Liver (tissue), 8 donors: ENCODE measurements at regions not wholly inside any gene's neighbourhood (a gene's known extent, or its start where the extent isn't known, plus 50 kb on each side); places are given as distances from the start of the nearest gene placed in this dataset.

Experiments
- DNase-seq: peaks from one replicate; pipeline ENCODE4 v3.0.0-alpha.2; 2017; ENCODE audit warnings: low spot score
- H3K27ac ChIP-seq, 2 donors: one replicate each; pipeline ENCODE4 v1.7.0; 2013; ENCODE audit warnings: inconsistent platforms in 2 of 2, low read length in 2 of 2, control low read depth in 1 of 2, low read depth in 1 of 2, mild to moderate bottlenecking in 1 of 2
- H3K27me3 ChIP-seq, 4 donors: one replicate each; pipeline versions ENCODE4 v1.6.1 to v1.7.0; 2013; ENCODE audit warnings: low read length in 3 of 4, inconsistent platforms in 1 of 4, mild to moderate bottlenecking in 1 of 4, moderate library complexity in 1 of 4; ENCODE audit not compliant: control insufficient read depth in 4 of 4, insufficient read depth in 4 of 4
- H3K36me3 ChIP-seq, 4 donors: one replicate each; pipeline versions ENCODE4 v1.6.1 to v1.7.0; 2013; ENCODE audit warnings: low read length in 3 of 4, mild to moderate bottlenecking in 3 of 4, low read depth in 1 of 4, moderate library complexity in 1 of 4; ENCODE audit not compliant: control insufficient read depth in 4 of 4, insufficient read depth in 3 of 4
- H3K4me1 ChIP-seq, 4 donors: one replicate each; pipeline versions ENCODE4 v1.6.1 to v1.7.0; 2013; ENCODE audit warnings: low read length in 3 of 4, mild to moderate bottlenecking in 3 of 4, moderate library complexity in 1 of 4; ENCODE audit not compliant: control insufficient read depth in 4 of 4, insufficient read depth in 4 of 4
- H3K4me3 ChIP-seq, 3 donors: one replicate each; pipeline versions ENCODE4 v1.6.1 to v1.7.0; 2013; ENCODE audit warnings: low read length in 3 of 3, control low read depth in 1 of 3, low read depth in 1 of 3, mild to moderate bottlenecking in 1 of 3
- H3K9ac ChIP-seq, 2 donors: one replicate each; pipeline ENCODE4 v1.7.0; 2013; ENCODE audit warnings: low read length in 2 of 2, mild to moderate bottlenecking in 2 of 2, moderate library complexity in 2 of 2, control low read depth in 1 of 2, low read depth in 1 of 2
- H3K9me3 ChIP-seq, 4 donors: one replicate each; pipeline versions ENCODE4 v1.6.1 to v1.7.0; 2013; ENCODE audit warnings: low read length in 3 of 4; ENCODE audit not compliant: control insufficient read depth in 4 of 4
- ATF3 ChIP-seq: IDR thresholded peaks from 2 replicates; pipeline ENCODE4 v1.6.1; 2016; ENCODE audit warnings: antibody characterized with exemption
- CTCF ChIP-seq: fragments of 150-350 bp; IDR thresholded peaks from 2 replicates; pipeline ENCODE4 v1.5.1; 2017; ENCODE audit warnings: improper control_type of control experiment, low read depth, low read length; ENCODE audit not compliant: missing input control
- EGR1 ChIP-seq, 2 donors: IDR thresholded peaks; 2 replicates each; pipeline ENCODE4 v1.6.1; 2016 to 2018; ENCODE audit warnings: antibody characterized with exemption in 2 of 2, low read depth in 2 of 2
- FOXA1 ChIP-seq: IDR thresholded peaks from 2 replicates; pipeline ENCODE4 v1.6.1; 2016; ENCODE audit warnings: antibody characterized with exemption
- FOXA2 ChIP-seq: IDR thresholded peaks from 2 replicates; pipeline ENCODE4 v1.6.1; 2016; ENCODE audit warnings: antibody characterized with exemption
- GABPA ChIP-seq, 2 donors: IDR thresholded peaks in 1 of 2; conservative IDR thresholded peaks in 1 of 2; 2 replicates each; pipeline ENCODE4 v1.6.1; 2016; ENCODE audit warnings: antibody characterized with exemption in 2 of 2, mild to moderate bottlenecking in 1 of 2, moderate library complexity in 1 of 2
- HNF4A ChIP-seq, 2 donors: conservative IDR thresholded peaks; 2 replicates each; pipeline ENCODE4 v1.6.1; 2016; ENCODE audit warnings: antibody characterized with exemption in 2 of 2, mild to moderate bottlenecking in 2 of 2
- HNF4G ChIP-seq: IDR thresholded peaks from 2 replicates; pipeline ENCODE4 v1.6.1; 2016; ENCODE audit warnings: antibody characterized with exemption
- JUND ChIP-seq, 2 donors: IDR thresholded peaks; 2 replicates each; pipeline ENCODE4 v1.6.1; 2016; ENCODE audit warnings: antibody characterized with exemption in 2 of 2
- MAX ChIP-seq: IDR thresholded peaks from 2 replicates; pipeline ENCODE4 v1.6.1; 2016; ENCODE audit warnings: antibody characterized with exemption
- REST ChIP-seq: IDR thresholded peaks from 2 replicates; pipeline ENCODE4 v1.6.1; 2016; ENCODE audit warnings: antibody characterized with exemption, mild to moderate bottlenecking
- SP1 ChIP-seq: IDR thresholded peaks from 2 replicates; pipeline ENCODE4 v1.6.1; 2018; ENCODE audit warnings: antibody characterized with exemption, mild to moderate bottlenecking
- TAF1 ChIP-seq: conservative IDR thresholded peaks from 2 replicates; pipeline ENCODE4 v1.6.1; 2016; ENCODE audit warnings: antibody characterized with exemption, mild to moderate bottlenecking
- YY1 ChIP-seq: IDR thresholded peaks from 2 replicates; pipeline ENCODE4 v1.6.1; 2016; ENCODE audit warnings: antibody characterized with exemption, mild to moderate bottlenecking
- WGBS: extraction: QIAGEN DNeasy Blood & Tissue Kit; methylation state at CpG from one replicate; pipeline ENCODE4 v1.1.7; 2013; 5-methylcytosine and 5-hydroxymethylcytosine counted together
- donor health status: healthy.
- donor health status: healthy.
- donor health status: healthy.
- donor health status: healthy.
- donor health status: healthy.

GRCh38 chr7:91692800-91693199 lies 187.7 kb downstream of the MTERF1 start:
- Histone ChIP-seq H3K4me1 (no peaks in the 10 kb centered on the region), H3K9me3 (no peaks in the 10 kb centered on the region), H3K36me3 (no peaks in the 10 kb centered on the region), H3K9ac (no peak overlapping the region), H3K4me3 (no peak overlapping the region), H3K27ac (no peak overlapping the region), H3K27me3 (no peaks in the 10 kb centered on the region)
- DNase-seq, result no peak
- WGBS, result 60% methylated on average over 3 of the region's 3 CpGs
- TF ChIP-seq EGR1 (IDR thresholded peaks at IDR 0.05; ENCODE audit: low read depth in 2 of 2), result no peak
- no peak for TF ChIP-seq HNF4G
- no peak for TF ChIP-seq YY1
- no peak for TF ChIP-seq REST
- no peak for TF ChIP-seq ATF3
- TF ChIP-seq JUND (IDR thresholded peaks at IDR 0.05), result no peak

GRCh38 chr7:91694351-91694841 lies 186.1 kb downstream of the MTERF1 start:
- H3K36me3 ChIP-seq, result no peaks in the 10 kb centered on the region
- H3K4me3 ChIP-seq, result no peak overlapping the region
- WGBS, result 83% methylated on average over 3 of the region's 3 CpGs

More at GRCh38 chr7:91694351-91694841, 186.1 kb downstream of the MTERF1 start:
- no peak for TF ChIP-seq GABPA (IDR thresholded peaks at IDR 0.05 in 1 of 2, conservative IDR thresholded peaks at IDR 0.05 in 1 of 2)
- no peak for TF ChIP-seq CTCF
- TF ChIP-seq FOXA2, result no peak
- TF ChIP-seq HNF4A (conservative IDR thresholded peaks at IDR 0.05), result no peak
- TF ChIP-seq MAX, result no peak
- TF ChIP-seq REST, result no peak
- TF ChIP-seq ATF3, result no peak
- TF ChIP-seq FOXA1, result no peak
- no peak for TF ChIP-seq JUND (IDR thresholded peaks at IDR 0.05)
- TF ChIP-seq TAF1, result no peak
- no peak for TF ChIP-seq SP1
- Histone ChIP-seq H3K27me3 (no peaks in the 10 kb centered on the region), H3K27ac (no peak overlapping the region), H3K4me1 (no peaks in the 10 kb centered on the region), H3K9ac (no peak overlapping the region), H3K9me3 (peaks cover 0 to 5% (median 0%) of the 10 kb centered on the region in 4 donors)
- DNase-seq, result no peak
